ENCODE measurements at regions not wholly inside any gene's neighbourhood (a gene's known extent, or its start where the extent isn't known, plus 50 kb on each side); places are given as distances from the start of the nearest gene placed in this dataset.
"Not testable (repeated sequence)": the region's sequence is repeated elsewhere in the genome, so short reads cannot be mapped to it uniquely, and the experiment has no call there.

GRCh38 chr13:26482451-26483197, 74.9 kb upstream of the WASF3 start:
- peak in 1 of 2 donors; percentile 8 for DNase-seq (ENCODE audit: low read depth in 1 of 2, low spot score in 1 of 2)

- no peak for DNase-seq (ENCODE audit: low read depth in 1 of 2, low spot score in 1 of 2)
Observed at GRCh38 chr13:26483546-26483945, 73.9 kb upstream of the WASF3 start.

DNA sequence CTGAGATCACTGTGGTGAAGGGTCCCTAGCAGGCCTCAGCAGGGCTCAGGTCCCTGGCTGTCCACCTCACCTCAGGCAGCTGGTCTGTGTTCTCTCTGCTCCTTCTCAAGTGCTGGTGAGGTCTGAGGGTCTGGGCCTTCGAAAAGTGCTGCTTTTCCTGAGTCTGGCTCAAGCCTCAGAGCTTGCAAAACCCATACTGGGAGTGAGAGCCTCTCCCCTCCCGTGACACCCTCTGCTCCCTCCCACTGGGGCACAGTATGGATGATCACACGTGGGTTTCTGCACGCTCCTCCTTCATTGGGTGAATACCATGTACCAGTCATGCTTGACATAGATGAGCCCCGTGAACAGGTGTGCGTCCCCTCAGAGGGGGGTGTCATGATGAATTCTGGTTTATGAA, 73.3 kb upstream of the WASF3 start:
- DNase-seq (ENCODE audit: low read depth in 1 of 2, low spot score in 1 of 2): no peak

- no peak for DNase-seq (ENCODE audit: low read depth in 1 of 2, low spot score in 1 of 2)
Observed at GRCh38 chr13:26485288-26485687, 72.2 kb upstream of the WASF3 start.

DNA sequence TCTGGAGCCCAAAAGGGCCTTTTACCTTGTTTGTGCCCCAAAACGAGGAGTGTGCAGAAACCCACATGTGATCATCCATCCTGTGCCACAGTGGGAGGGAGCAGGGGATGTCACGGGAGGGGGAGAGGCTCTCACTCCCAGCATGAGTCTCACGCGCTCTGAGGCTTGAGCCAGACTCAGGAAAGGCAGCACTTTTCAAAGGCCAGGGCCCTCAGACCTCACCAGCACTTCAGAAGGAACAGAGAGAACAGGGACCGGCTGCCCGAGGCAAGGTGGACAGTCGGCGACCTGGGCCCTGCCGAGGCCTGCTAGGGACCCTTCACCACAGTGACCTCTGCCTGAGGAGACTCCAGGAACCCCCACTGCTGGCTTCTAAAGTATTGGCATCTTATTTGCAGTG, 71.7 kb upstream of the WASF3 start:
- no peak for DNase-seq (ENCODE audit: low read depth in 1 of 2, low spot score in 1 of 2)

DNA sequence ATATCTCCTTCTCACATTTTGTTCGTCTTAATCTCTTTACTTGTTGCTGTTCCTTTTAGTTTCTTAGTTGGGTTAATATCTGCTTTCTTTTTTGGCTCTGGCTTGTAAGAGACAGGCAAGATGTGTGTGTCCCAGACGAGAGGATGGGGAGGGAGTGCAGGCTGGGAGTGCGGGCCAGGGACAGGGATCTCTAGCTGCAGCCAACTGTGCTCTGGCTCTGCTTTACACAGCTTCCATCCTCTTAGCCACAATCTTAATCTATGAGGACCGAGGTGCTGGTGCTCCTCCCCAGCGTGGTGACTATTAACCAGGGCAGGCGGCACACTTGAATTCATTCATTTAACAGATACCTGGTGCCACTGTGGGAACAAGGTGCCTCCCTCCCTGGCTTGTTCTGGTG, 70.9 kb upstream of the WASF3 start:
- DNase-seq (ENCODE audit: low read depth in 1 of 2, low spot score in 1 of 2): no peak

GRCh38 chr13:26487781-26488180, 69.7 kb upstream of the WASF3 start:
- DNase-seq (ENCODE audit: low read depth in 1 of 2, low spot score in 1 of 2): no peak

- no peak for DNase-seq (ENCODE audit: low read depth in 1 of 2, low spot score in 1 of 2)
Observed at GRCh38 chr13:26488236-26489003, 69.1 kb upstream of the WASF3 start.

DNA sequence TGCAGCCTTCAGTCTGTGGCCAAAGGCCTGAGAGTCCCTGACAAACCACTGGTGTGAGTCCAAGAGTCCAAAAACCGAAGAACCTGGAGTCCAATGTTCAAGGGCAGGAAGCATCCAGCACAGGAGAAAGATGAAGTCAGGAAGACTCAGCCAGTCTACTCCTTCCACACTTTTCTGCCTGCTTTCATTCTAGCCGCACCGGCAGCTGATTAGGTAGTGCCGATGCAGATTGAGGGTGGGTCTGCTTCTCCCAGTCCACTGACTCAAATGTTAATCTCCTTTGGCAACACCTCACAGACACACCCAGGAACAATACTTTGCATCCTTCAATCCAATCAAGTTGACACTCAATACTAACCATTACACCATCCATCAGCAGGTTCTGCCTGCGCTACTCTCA, 65.2 kb upstream of the WASF3 start:
- not testable (repeated sequence) for DNase-seq (ENCODE audit: low read depth in 1 of 2, low spot score in 1 of 2)

DNA sequence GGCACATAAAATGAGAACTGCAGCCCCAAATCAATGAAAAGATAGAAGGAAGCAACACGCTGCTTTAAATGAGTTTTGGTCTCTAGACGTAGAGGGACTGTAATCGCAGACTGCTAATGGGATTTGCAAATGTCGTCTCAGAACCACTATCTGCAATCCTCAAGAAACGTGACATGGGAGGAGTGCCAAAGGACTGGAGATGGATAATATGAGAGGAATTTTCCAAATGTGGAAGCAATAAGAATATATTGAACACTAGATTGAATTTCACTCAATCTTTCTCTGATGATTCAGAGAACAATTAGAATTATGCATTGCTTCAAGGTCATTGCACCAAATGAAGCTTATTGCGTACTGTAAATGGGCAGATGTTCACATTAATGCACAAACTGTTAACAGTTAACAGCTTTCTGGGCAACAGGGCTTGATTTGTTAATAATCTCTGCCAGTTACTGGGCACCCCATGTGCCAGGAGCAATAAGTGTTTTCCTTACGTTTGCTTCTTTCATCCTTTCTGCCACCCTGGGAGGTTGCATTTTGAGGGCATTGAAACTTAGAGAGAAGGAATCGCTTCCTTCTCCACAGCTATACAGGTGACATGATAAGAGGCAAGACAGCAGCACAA, 62.8 kb upstream of the WASF3 start:
- DNase-seq (ENCODE audit: low read depth in 1 of 2, low spot score in 1 of 2): no peak

GRCh38 chr13:26495750-26496149, 61.7 kb upstream of the WASF3 start:
- no peak for DNase-seq (ENCODE audit: low read depth in 1 of 2, low spot score in 1 of 2)

GRCh38 chr13:26497968-26498511, 59.4 kb upstream of the WASF3 start:
- no peak for DNase-seq (ENCODE audit: low read depth in 1 of 2, low spot score in 1 of 2)

DNA sequence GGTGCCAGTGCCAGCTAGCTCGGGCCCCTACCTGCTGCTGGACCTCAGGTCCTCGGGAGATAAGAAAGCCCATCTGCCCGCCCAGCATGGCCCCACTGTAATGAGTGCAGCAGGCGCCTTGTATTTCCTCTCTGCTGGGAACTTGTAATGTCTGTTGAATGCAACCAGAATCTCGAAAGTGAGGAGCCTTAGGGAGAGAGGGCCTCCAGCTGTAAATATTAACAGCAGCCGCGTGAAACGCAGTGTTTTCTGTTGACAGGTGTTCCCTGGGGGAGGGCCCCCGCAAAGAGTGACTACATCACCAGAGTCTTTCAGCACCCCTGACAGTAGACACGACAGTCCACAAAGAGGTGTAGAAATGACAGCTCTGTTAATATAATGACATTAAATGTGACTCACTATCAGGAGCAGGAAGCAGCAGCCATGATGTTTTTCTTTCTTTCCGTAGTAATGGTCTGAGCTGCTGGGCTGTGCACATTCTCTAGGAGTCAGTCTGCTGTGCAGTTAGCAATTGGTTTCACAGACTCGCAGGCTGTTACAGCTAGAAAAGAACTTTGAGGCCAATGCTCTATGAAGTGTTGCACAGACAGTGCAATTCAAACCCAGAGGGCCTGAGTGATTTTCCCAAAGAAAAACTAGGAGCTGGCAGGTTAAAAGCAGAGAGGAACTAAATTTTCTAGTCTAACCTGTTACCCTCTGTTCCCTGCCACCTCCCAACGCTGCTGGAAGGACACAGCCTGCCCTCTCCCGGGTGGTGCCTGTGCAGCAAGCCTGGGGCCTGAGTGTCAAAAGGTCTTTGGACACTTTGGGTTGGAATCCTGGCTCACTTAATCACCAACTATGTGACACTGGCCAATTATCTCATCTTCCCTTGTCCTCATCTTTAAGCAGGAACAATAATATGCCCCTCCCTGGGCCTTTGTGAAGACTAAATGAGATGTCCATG, 58.6 kb upstream of the WASF3 start:
- DNase-seq (ENCODE audit: low read depth in 1 of 2, low spot score in 1 of 2): no peak

- DNase-seq (ENCODE audit: low read depth in 1 of 2, low spot score in 1 of 2): no peak
Observed at GRCh38 chr13:26500618-26501320, 56.7 kb upstream of the WASF3 start.

GRCh38 chr13:26501641-26502040, 55.8 kb upstream of the WASF3 start:
- DNase-seq (ENCODE audit: low read depth in 1 of 2, low spot score in 1 of 2): no peak

DNA sequence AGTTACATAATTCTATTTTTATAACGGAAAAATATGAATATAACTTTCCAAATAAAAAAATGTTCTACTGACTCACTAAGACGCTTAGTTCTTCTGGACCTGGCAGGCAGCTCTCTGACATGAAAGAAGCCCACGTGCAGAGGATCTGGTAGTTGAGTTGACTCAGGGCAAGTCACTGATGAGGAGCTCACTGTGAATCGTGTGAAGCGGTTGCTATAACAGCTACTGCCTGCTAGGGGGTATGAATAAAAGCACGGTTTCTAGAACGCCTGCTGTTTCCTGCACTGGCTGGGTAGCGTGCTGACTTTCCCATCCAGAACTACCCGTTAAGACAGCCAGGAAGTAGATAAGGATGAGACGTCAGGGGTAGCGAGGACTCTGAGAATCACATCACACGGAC, 54.7 kb upstream of the WASF3 start:
- peak in 1 of 2 donors; percentile 9 for DNase-seq (ENCODE audit: low read depth in 1 of 2, low spot score in 1 of 2)

DNA sequence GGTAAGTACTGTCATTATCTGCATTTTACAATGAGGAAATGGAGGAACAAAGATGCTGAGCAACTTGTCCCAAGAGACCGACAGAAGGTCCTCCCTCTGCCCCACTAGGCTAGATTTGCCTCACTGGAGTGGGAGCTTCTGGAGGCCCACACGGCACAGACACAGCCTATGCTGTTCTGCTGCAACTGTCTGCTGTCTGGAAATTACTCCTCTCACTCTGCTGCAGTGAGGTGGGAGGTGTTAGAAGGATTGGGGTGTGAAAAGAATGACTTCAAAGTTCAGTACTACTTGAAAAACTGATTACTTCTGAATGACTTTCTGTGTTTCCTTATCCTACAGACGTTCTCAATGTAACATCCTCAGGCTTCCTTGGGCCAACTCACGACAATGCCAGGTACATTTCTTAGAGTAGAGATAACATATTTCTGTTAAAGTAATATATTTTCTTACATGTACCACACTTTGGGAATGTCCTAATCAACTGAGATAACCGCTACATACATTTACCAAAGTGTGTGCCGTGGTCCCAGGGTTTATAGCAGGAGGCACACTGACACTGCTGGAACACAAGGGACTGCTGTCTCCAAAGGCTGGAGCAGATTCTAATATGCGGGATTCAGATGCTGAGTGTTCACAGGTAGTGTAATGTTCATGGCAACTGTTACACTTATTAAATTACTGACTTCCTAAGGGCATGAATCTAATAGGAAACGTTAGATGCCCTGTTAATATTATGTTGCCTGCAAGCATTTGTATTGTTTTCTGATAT, 53.5 kb upstream of the WASF3 start:
- no peak for DNase-seq (ENCODE audit: low read depth in 1 of 2, low spot score in 1 of 2)

All from stimulated activated CD4-positive, alpha-beta T cell treated with anti-CD3 and anti-CD28 coated beads, Interleukin-15, amount 100 ng/mL, for 1 hour (primary cell).